A673 (cell line): ENCODE measurements at regions not wholly inside any gene's neighbourhood (a gene's known extent, or its start where the extent isn't known, plus 50 kb on each side); places are given as distances from the start of the nearest gene placed in this dataset.

Source experiments
- EZH2 ChIP-seq: fragments of 200-600 bp; sonication (generic); IDR thresholded peaks from 2 replicates; pipeline ENCODE4 v1.6.1; 2017; ENCODE audit warnings: borderline replicate concordance, low read depth, mild to moderate bottlenecking, mixed read lengths, antibody characterized with exemption, low read length; ENCODE audit not compliant: poor library complexity, severe bottlenecking
- TF ChIP-seq, protein P1 (sequence below): fragments of 300-800, 200-600 bp; sonication (generic); conservative IDR thresholded peaks from 2 replicates; pipeline ENCODE4 v1.5.1; 2017; ENCODE audit warnings: low read depth, mild to moderate bottlenecking, antibody characterized with exemption, low read length, moderate library complexity, mixed read lengths

DNA sequence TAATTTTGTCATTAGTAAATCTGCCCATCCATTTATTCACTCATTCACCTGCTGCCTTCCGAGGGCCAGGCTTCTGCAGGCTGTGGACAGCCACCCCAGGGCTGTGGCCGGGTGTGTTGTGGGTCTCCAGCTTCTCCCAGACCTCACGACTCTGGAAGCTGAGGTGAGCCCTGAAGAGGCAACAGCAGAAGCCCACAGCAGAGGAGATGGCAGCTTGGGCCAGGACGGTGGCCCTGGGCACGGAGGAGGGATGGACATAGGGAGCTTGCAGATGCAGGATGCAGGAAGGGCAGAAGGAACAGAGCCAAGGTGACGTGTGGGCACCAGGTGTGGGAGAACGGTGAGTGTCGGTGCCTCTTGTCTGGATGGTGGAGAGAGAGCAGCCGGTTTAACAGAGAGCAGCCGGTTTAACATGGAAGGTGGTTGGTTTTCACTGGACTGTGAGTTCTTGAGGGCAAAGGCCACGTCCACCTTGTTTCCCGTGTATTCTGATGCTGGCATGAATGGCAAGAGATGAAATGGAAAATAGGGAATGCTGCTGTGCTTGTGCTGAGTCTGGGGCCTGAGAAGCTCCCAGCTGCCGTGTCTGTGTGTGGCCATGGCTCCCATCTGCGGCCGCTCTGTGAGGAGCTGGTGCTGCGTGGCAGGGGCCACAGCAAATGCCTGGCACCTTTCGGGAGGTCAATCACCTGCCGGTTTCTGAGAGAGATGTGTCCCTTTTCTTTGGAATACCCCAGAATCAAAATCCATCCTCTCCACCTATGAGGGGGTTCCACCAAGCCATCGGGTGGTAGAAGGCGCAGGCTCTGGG lies 669.9 kb downstream of the BRD1 start:
- TF ChIP-seq, protein P1, sequence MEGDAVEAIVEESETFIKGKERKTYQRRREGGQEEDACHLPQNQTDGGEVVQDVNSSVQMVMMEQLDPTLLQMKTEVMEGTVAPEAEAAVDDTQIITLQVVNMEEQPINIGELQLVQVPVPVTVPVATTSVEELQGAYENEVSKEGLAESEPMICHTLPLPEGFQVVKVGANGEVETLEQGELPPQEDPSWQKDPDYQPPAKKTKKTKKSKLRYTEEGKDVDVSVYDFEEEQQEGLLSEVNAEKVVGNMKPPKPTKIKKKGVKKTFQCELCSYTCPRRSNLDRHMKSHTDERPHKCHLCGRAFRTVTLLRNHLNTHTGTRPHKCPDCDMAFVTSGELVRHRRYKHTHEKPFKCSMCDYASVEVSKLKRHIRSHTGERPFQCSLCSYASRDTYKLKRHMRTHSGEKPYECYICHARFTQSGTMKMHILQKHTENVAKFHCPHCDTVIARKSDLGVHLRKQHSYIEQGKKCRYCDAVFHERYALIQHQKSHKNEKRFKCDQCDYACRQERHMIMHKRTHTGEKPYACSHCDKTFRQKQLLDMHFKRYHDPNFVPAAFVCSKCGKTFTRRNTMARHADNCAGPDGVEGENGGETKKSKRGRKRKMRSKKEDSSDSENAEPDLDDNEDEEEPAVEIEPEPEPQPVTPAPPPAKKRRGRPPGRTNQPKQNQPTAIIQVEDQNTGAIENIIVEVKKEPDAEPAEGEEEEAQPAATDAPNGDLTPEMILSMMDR, result no peak
- no peak for TF ChIP-seq EZH2
